ENCODE measurements at regions not wholly inside any gene's neighbourhood (a gene's known extent, or its start where the extent isn't known, plus 50 kb on each side); places are given as distances from the start of the nearest gene placed in this dataset.

DNA sequence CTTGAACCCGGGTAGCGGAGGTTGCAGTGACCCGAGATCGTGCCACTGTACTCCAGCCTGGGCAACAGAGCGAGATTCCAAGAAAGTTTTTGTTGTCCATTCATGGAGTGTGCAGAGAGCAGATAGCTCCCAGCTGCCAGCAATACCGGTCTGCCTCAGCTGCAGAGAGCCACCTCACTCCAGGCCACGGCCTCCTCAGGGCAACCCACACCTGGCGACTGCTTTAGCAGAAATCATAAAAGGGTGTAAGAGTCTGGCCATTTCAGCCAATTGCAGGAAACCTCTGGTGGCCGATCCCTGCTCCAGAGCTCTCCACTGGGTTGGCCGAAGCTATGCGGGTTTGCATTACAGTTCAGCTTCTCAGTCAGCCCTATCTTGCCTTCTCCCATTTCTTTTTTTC lies 227.4 kb upstream of the BCOR start:
- DNase-seq (ENCODE audit: low spot score), result no peak

GRCh38 chrX:40323977-40324376 lies 226.2 kb upstream of the BCOR start:
- TF ChIP-seq, protein P1, sequence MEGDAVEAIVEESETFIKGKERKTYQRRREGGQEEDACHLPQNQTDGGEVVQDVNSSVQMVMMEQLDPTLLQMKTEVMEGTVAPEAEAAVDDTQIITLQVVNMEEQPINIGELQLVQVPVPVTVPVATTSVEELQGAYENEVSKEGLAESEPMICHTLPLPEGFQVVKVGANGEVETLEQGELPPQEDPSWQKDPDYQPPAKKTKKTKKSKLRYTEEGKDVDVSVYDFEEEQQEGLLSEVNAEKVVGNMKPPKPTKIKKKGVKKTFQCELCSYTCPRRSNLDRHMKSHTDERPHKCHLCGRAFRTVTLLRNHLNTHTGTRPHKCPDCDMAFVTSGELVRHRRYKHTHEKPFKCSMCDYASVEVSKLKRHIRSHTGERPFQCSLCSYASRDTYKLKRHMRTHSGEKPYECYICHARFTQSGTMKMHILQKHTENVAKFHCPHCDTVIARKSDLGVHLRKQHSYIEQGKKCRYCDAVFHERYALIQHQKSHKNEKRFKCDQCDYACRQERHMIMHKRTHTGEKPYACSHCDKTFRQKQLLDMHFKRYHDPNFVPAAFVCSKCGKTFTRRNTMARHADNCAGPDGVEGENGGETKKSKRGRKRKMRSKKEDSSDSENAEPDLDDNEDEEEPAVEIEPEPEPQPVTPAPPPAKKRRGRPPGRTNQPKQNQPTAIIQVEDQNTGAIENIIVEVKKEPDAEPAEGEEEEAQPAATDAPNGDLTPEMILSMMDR (IDR thresholded peaks at IDR 0.05), result no peak
- Histone ChIP-seq H3K9me3 (no peaks in the 10 kb centered on the region), H3K27me3 (replicated peaks; ENCODE audit: insufficient read depth) (no peaks in the 10 kb centered on the region), H3K4me3 (no peak overlapping the region), H3K36me3 (no peaks in the 10 kb centered on the region), H3K4me1 (ENCODE audit: control insufficient read depth in 1 of 2, low read depth in 2 of 2) (no peaks in the 10 kb centered on the region), H3K27ac (no peak overlapping the region)
- ATAC-seq (ENCODE audit: insufficient number of reproducible peaks, low FRiP score, low read depth) (no peak), DNase-seq (ENCODE audit: low spot score) (no peak)

More for the DNA sequence above, 227.4 kb upstream of the BCOR start:
- Histone ChIP-seq H3K27me3 (replicated peaks; ENCODE audit: insufficient read depth) (no peaks in the 10 kb centered on the region), H3K36me3 (no peaks in the 10 kb centered on the region), H3K9me3 (no peaks in the 10 kb centered on the region), H3K4me1 (ENCODE audit: control insufficient read depth in 1 of 2, low read depth in 2 of 2) (no peaks in the 10 kb centered on the region), H3K27ac (no peak overlapping the region), H3K4me3 (no peak overlapping the region)
- TF ChIP-seq, protein P1 (IDR thresholded peaks at IDR 0.05), result no peak
- no peak for ATAC-seq (ENCODE audit: insufficient number of reproducible peaks, low FRiP score, low read depth)

DNA sequence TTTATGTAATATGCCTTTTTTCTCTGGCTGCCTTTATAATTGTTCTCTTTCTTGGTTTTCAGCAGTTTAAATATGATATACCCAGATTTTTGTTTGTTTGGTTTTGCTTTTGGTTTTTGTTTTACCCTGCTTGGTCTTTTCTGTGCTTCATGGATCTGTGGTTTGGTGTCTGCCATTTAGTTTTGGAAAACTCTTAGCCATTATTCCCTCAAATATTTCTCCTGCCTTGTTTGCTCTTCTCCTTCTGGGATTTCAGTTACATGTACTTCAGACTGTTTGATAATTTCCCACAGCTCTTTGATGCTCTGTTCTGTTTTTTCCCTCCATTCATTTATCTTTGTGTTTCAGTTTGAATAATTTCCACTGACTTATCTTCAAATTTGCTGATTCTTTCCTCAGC lies 223.1 kb upstream of the BCOR start:
- no peak for ATAC-seq (ENCODE audit: insufficient number of reproducible peaks, low FRiP score, low read depth)
- H3K27ac ChIP-seq, result no peak overlapping the region

GRCh38 chrX:40318801-40319200 lies 221.0 kb upstream of the BCOR start:
- H3K27me3 ChIP-seq (replicated peaks; ENCODE audit: insufficient read depth), result no peaks in the 10 kb centered on the region
- no peak overlapping the region for H3K4me3 ChIP-seq
- ATAC-seq (ENCODE audit: insufficient number of reproducible peaks, low FRiP score, low read depth) (no peak), DNase-seq (ENCODE audit: low spot score) (no peak)
- no peaks in the 10 kb centered on the region for H3K4me1 ChIP-seq (ENCODE audit: control insufficient read depth in 1 of 2, low read depth in 2 of 2)
- H3K36me3 ChIP-seq, result no peaks in the 10 kb centered on the region
- no peaks in the 10 kb centered on the region for H3K9me3 ChIP-seq
- no peak overlapping the region for H3K27ac ChIP-seq
- TF ChIP-seq, protein P1 (IDR thresholded peaks at IDR 0.05), result no peak

More for the DNA sequence above, 223.1 kb upstream of the BCOR start:
- Histone ChIP-seq H3K36me3 (no peaks in the 10 kb centered on the region), H3K27me3 (replicated peaks; ENCODE audit: insufficient read depth) (no peaks in the 10 kb centered on the region), H3K4me3 (no peak overlapping the region), H3K4me1 (ENCODE audit: control insufficient read depth in 1 of 2, low read depth in 2 of 2) (no peaks in the 10 kb centered on the region), H3K9me3 (no peaks in the 10 kb centered on the region)
- no peak for DNase-seq (ENCODE audit: low spot score)
- TF ChIP-seq, protein P1 (IDR thresholded peaks at IDR 0.05), result no peak

DNA sequence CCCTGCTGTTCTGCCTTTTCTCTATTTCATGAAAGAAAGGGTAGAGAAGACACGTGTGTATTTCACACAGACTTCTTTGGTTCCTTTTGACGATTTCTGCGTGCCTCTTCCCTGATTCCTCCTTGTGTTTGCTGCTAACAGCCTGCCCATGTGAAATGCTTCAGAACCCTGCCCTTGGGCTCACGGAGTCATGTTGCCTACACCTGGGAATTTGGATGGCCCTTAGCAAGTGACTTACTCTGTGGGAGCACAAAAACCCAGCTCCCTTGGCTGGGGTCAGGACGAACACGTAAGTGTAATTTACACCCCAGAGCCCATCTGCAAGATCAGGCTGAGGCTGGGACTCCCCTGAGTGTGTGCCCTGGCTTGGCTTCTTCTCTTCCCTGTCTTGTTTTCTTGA lies 220.3 kb upstream of the BCOR start:
- DNase-seq (ENCODE audit: low spot score) (no peak), ATAC-seq (ENCODE audit: insufficient number of reproducible peaks, low FRiP score, low read depth) (no peak)
- TF ChIP-seq, protein P1 (IDR thresholded peaks at IDR 0.05), result no peak
- no peaks in the 10 kb centered on the region for H3K4me1 ChIP-seq (ENCODE audit: control insufficient read depth in 1 of 2, low read depth in 2 of 2)
- H3K9me3 ChIP-seq, result no peaks in the 10 kb centered on the region
- no peak overlapping the region for H3K27ac ChIP-seq
- H3K27me3 ChIP-seq (replicated peaks; ENCODE audit: insufficient read depth), result no peaks in the 10 kb centered on the region
- H3K36me3 ChIP-seq, result no peaks in the 10 kb centered on the region
- no peak overlapping the region for H3K4me3 ChIP-seq

Measured in thoracic aorta (tissue), 2 donors.